GM12878 (cell line): ENCODE measurements at regions not wholly inside any gene's neighbourhood (a gene's known extent, or its start where the extent isn't known, plus 50 kb on each side); places are given as distances from the start of the nearest gene placed in this dataset.

Experiments
- ATAC-seq: fragments of 200-7000 bp; cut with Tn5 transposase; 3 replicates; pipeline ENCODE4 v1.9.1; 2020; ENCODE audit warnings: mild to moderate bottlenecking, moderate library complexity
- BruUV-seq: library from RNA; stranded (reverse); fragments of 400-500 nt; replicated peaks from 2 replicates; lab custom pipeline; 2021; lab: Mats Ljungman, UMichigan
- CTCF ChIA-PET: fragments of 300-600 bp; sonication (Branson Sonifier 250); formaldehyde crosslinking; extraction: SDS; loops from one replicate; lab custom pipeline; 2021; ENCODE audit warnings: inconsistent platforms; lab: Yijun Ruan, JAX
- POLR2A ChIA-PET: fragments of 350-600 bp; formaldehyde crosslinking; extraction: SDS; loops from one replicate; lab custom pipeline; 2021; ENCODE audit warnings: inconsistent platforms; lab: Charles Lee
- RAD21 ChIA-PET: fragments of 300-600 bp; sonication (Branson Sonifier 250); formaldehyde crosslinking; loops from one replicate; lab custom pipeline; 2023; ENCODE audit warnings: antibody characterized with exemption; ENCODE audit not compliant: unreplicated experiment; lab: Charles Lee
- SMC1A ChIA-PET: fragments of 300-600 bp; sonication (Branson Sonifier 250); formaldehyde crosslinking; loops from one replicate; lab custom pipeline; 2023; ENCODE audit not compliant: unreplicated experiment, uncharacterized antibody; lab: Charles Lee
- DNase-seq: peaks from one replicate; pipeline ENCODE4 v3.0.0-alpha.2; 2011; ENCODE audit warnings: low read depth, low spot score
- FAIRE-seq: peaks from 3 replicates; lab custom pipeline; 2011; peaks lifted over from hg19 to GRCh38; lab: Jason Lieb, UNC
- H2AFZ ChIP-seq: 2 replicates; pipeline ENCODE4 v1.6.0; 2011; ENCODE audit warnings: low read depth, low read length, control low read depth; ENCODE audit not compliant: control insufficient read depth
- H3K27ac ChIP-seq: 2 replicates; pipeline ENCODE4 v1.5.1; 2011; ENCODE audit warnings: control low read depth; ENCODE audit not compliant: control insufficient read depth, insufficient read depth
- H3K27me3 ChIP-seq, 2 experiments: replicated peaks in 1 of 2; 2 replicates each; pipeline versions ENCODE4 v1.6.0 to v1.6.1; 2011; ENCODE audit warnings: low read length in 1 of 2; ENCODE audit not compliant: control insufficient read depth in 2 of 2, insufficient read depth in 2 of 2
- H3K36me3 ChIP-seq, 2 experiments: 2 replicates each; pipeline ENCODE4 v1.5.1; 2011; ENCODE audit warnings: low read length in 1 of 2; ENCODE audit not compliant: control insufficient read depth in 2 of 2, insufficient read depth in 2 of 2
- H3K4me1 ChIP-seq: 2 replicates; pipeline ENCODE4 v1.6.1; 2011; ENCODE audit warnings: mild to moderate bottlenecking, low read length, moderate library complexity, mixed read lengths; ENCODE audit not compliant: control insufficient read depth, insufficient read depth
- H3K4me2 ChIP-seq: 2 replicates; pipeline ENCODE4 v1.6.0; 2011; ENCODE audit warnings: control low read depth; ENCODE audit not compliant: control insufficient read depth, insufficient read depth
- H3K4me3 ChIP-seq: fragments of 200-600 bp; sonication (generic); 2 replicates; pipeline ENCODE4 v1.5.1; 2016
- H3K79me2 ChIP-seq: 2 replicates; pipeline ENCODE4 v1.6.0; 2011; ENCODE audit warnings: low read length; ENCODE audit not compliant: control insufficient read depth, insufficient read depth
- H3K9ac ChIP-seq: 2 replicates; pipeline ENCODE4 v1.8.0; 2011; ENCODE audit warnings: low read length, control low read depth, mixed read lengths; ENCODE audit not compliant: control insufficient read depth, insufficient read depth
- H3K9me3 ChIP-seq: replicated peaks from 3 replicates; pipeline ENCODE4 v1.5.1; 2011; ENCODE audit warnings: mild to moderate bottlenecking, low read length; ENCODE audit not compliant: control insufficient read depth, insufficient read depth
- H4K20me1 ChIP-seq: 2 replicates; pipeline ENCODE4 v1.6.0; 2011; ENCODE audit not compliant: control insufficient read depth, insufficient read depth
- ASH2L ChIP-seq: fragments of 300-600, 200-600 bp; sonication (generic); IDR thresholded peaks from 2 replicates; pipeline ENCODE4 v1.6.1; 2017; ENCODE audit warnings: low read depth, mild to moderate bottlenecking, borderline replicate concordance
- EED ChIP-seq: sonication (generic); IDR thresholded peaks from 2 replicates; pipeline ENCODE4 v1.6.1; 2016; ENCODE audit warnings: antibody characterized with exemption, low read depth
- FOXK2 ChIP-seq: fragments of 450-650 bp; IDR thresholded peaks from 2 replicates; pipeline ENCODE4 v1.6.1; 2017; ENCODE audit warnings: mild to moderate bottlenecking, moderate library complexity
- FOXM1 ChIP-seq: IDR thresholded peaks from 2 replicates; pipeline ENCODE4 v1.6.1; 2012; ENCODE audit warnings: low read depth, mild to moderate bottlenecking, inconsistent platforms, low read length, moderate library complexity
- IKZF2 ChIP-seq, 2 experiments: fragments of 450-650 bp; IDR thresholded peaks; 2 replicates each; pipeline ENCODE4 v1.6.1; 2017; ENCODE audit warnings: mild to moderate bottlenecking in 2 of 2, moderate library complexity in 2 of 2
- MAX ChIP-seq: IDR thresholded peaks from 2 replicates; pipeline ENCODE4 v1.6.1; 2012; ENCODE audit warnings: low read depth, low read length, improper control_type of control experiment
- NRF1 ChIP-seq: conservative IDR thresholded peaks from 2 replicates; pipeline ENCODE4 v1.6.1; 2011; ENCODE audit warnings: mild to moderate bottlenecking, low read depth, low read length, improper control_type of control experiment
- POLR2AphosphoS5 ChIP-seq: IDR thresholded peaks from 2 replicates; pipeline ENCODE4 v1.6.1; 2011; ENCODE audit warnings: mild to moderate bottlenecking, low read length, inconsistent platforms
- SIN3A ChIP-seq: IDR thresholded peaks from 2 replicates; pipeline ENCODE4 v1.6.1; 2012; ENCODE audit warnings: low read depth, low read length, improper control_type of control experiment
- TCF7 ChIP-seq: IDR thresholded peaks from 2 replicates; pipeline ENCODE4 v1.6.1; 2014; ENCODE audit warnings: antibody characterized with exemption, borderline replicate concordance
- ZSCAN29 ChIP-seq: fragments of 450-650 bp; IDR thresholded peaks from 2 replicates; pipeline ENCODE4 v1.6.1; 2017; ENCODE audit warnings: mild to moderate bottlenecking, moderate library complexity
- WGBS: methylation state at CpG from one replicate; pipeline ENCODE4 v1.1.6; 2016; ENCODE audit warnings: low lambda C conversion rate; ENCODE audit not compliant: insufficient replicate concordance, insufficient coverage; ENCODE audit errors: missing lambda C conversion rate; 5-methylcytosine and 5-hydroxymethylcytosine counted together
- in situ Hi-C: fragments of 300-500 bp; cut with MboI; formaldehyde crosslinking; loops from 9 replicates; pipeline ENCODE4 v1.14.3; 2018; ENCODE audit warnings: mixed read lengths
- intact Hi-C: fragments of 100-400 bp; cut with micrococcal nuclease; formaldehyde crosslinking; loops from one replicate; pipeline ENCODE4 v1.14.2; 2022; ENCODE audit not compliant: unreplicated experiment
- TF ChIP-seq, protein P1 (sequence below): fragments of 450-650 bp; IDR thresholded peaks from 2 replicates; pipeline ENCODE4 v1.6.1; 2017; ENCODE audit warnings: mild to moderate bottlenecking, moderate library complexity
- TF ChIP-seq, protein P2 (sequence below): fragments of 450-650 bp; IDR thresholded peaks from 2 replicates; pipeline ENCODE4 v1.6.1; 2017; ENCODE audit warnings: mild to moderate bottlenecking

DNA sequence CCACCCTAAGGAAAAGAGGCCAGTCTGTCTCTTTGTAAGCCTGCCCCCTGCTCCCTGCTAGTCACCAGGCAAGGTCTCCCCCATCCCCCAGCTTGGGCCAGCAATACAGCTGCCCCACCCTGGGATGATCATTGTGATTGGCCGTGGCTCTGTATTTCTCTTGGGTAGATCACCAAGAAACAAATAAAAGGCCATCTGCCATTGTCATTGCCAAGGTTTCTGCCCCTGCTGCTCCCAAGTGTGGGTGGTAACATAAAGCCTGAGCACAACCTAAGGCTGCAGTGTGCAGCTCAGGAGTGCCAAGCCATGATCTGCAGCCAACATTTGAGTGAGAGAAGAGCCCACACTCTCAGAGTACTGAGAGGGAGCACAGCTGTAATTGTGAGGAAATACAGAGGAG lies 241.0 kb upstream of the POF1B start:
- FAIRE-seq: no peak
- ATAC-seq: no peak
- Histone ChIP-seq H3K4me3 (no peak overlapping the region), H3K79me2 (no peaks in the 10 kb centered on the region), H3K4me2 (no peak overlapping the region), H4K20me1 (no peaks in the 10 kb centered on the region), H3K27ac (no peak overlapping the region), H3K4me1 (no peaks in the 10 kb centered on the region), H2AFZ (no peak overlapping the region), H3K9me3 (no peaks in the 10 kb centered on the region), H3K27me3 (no peaks in the 10 kb centered on the region), H3K9ac (no peak overlapping the region), H3K36me3 (no peaks in the 10 kb centered on the region)
- ChIA-PET CTCF (no interaction called here), SMC1A (no interaction called here), POLR2A (no interaction called here), RAD21 (no interaction called here)
- intact Hi-C loops: no loop called here
- in situ Hi-C loops: loop anchor here (25.0 kb wide), 1 partner anchor 1667 kb away; no protein-coding TSS in a partner anchor
- no peak for DNase-seq
- BruUV-seq: no TSS peak
- 0% methylated on average over 1 of the region's 1 CpG for WGBS
- TF ChIP-seq POLR2AphosphoS5 (no peak), FOXM1 (no peak), ASH2L (no peak), EED (no peak), TCF7 (no peak), IKZF2 (IDR thresholded peaks at IDR 0.05) (no peak)

GRCh38 chrX:85619962-85620361 lies 240.5 kb upstream of the POF1B start:
- no peak overlapping the region for H3K9ac ChIP-seq
- POLR2A ChIA-PET: no interaction called here
- H3K27ac ChIP-seq: no peak overlapping the region
- no peak overlapping the region for H3K4me3 ChIP-seq
- no TSS peak for BruUV-seq
- intact Hi-C loops (loop anchor here (10.0 kb wide), 1 partner anchor 1325 kb away; no protein-coding TSS in a partner anchor), in situ Hi-C loops (loop anchor here (25.0 kb wide), 1 partner anchor 1667 kb away; no protein-coding TSS in a partner anchor)
- no peaks in the 10 kb centered on the region for H3K27me3 ChIP-seq
- FAIRE-seq: no peak
- no peak for ATAC-seq
- H3K4me2 ChIP-seq: no peak overlapping the region
- RAD21 ChIA-PET: no interaction called here
- CTCF ChIA-PET: interaction anchor here (0.9 kb wide), 1 partner anchor 9 kb away, joined by 3 read pairs; no protein-coding TSS in a partner anchor
- H3K9me3 ChIP-seq: no peaks in the 10 kb centered on the region
- SMC1A ChIA-PET: no interaction called here
- H2AFZ ChIP-seq: no peak overlapping the region
- H3K79me2 ChIP-seq: no peaks in the 10 kb centered on the region
- no peak for DNase-seq
- no peaks in the 10 kb centered on the region for H3K36me3 ChIP-seq
- H4K20me1 ChIP-seq: no peaks in the 10 kb centered on the region
- H3K4me1 ChIP-seq: no peaks in the 10 kb centered on the region
- TF ChIP-seq FOXK2 (no peak), MAX (no peak), ZSCAN29 (no peak), SIN3A (no peak), NRF1 (no peak)
- TF ChIP-seq, protein P1, sequence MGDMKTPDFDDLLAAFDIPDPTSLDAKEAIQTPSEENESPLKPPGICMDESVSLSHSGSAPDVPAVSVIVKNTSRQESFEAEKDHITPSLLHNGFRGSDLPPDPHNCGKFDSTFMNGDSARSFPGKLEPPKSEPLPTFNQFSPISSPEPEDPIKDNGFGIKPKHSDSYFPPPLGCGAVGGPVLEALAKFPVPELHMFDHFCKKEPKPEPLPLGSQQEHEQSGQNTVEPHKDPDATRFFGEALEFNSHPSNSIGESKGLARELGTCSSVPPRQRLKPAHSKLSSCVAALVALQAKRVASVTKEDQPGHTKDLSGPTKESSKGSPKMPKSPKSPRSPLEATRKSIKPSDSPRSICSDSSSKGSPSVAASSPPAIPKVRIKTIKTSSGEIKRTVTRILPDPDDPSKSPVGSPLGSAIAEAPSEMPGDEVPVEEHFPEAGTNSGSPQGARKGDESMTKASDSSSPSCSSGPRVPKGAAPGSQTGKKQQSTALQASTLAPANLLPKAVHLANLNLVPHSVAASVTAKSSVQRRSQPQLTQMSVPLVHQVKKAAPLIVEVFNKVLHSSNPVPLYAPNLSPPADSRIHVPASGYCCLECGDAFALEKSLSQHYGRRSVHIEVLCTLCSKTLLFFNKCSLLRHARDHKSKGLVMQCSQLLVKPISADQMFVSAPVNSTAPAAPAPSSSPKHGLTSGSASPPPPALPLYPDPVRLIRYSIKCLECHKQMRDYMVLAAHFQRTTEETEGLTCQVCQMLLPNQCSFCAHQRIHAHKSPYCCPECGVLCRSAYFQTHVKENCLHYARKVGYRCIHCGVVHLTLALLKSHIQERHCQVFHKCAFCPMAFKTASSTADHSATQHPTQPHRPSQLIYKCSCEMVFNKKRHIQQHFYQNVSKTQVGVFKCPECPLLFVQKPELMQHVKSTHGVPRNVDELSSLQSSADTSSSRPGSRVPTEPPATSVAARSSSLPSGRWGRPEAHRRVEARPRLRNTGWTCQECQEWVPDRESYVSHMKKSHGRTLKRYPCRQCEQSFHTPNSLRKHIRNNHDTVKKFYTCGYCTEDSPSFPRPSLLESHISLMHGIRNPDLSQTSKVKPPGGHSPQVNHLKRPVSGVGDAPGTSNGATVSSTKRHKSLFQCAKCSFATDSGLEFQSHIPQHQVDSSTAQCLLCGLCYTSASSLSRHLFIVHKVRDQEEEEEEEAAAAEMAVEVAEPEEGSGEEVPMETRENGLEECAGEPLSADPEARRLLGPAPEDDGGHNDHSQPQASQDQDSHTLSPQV: no peak
- TF ChIP-seq, protein P2, sequence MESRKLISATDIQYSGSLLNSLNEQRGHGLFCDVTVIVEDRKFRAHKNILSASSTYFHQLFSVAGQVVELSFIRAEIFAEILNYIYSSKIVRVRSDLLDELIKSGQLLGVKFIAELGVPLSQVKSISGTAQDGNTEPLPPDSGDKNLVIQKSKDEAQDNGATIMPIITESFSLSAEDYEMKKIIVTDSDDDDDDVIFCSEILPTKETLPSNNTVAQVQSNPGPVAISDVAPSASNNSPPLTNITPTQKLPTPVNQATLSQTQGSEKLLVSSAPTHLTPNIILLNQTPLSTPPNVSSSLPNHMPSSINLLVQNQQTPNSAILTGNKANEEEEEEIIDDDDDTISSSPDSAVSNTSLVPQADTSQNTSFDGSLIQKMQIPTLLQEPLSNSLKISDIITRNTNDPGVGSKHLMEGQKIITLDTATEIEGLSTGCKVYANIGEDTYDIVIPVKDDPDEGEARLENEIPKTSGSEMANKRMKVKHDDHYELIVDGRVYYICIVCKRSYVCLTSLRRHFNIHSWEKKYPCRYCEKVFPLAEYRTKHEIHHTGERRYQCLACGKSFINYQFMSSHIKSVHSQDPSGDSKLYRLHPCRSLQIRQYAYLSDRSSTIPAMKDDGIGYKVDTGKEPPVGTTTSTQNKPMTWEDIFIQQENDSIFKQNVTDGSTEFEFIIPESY: no peak
